H1 (cell line): ENCODE measurements at regions not wholly inside any gene's neighbourhood (a gene's known extent, or its start where the extent isn't known, plus 50 kb on each side); places are given as distances from the start of the nearest gene placed in this dataset.

ENCODE experiments used
- CTCF ChIA-PET: fragments of 300-600 bp; sonication (Branson Sonifier 250); formaldehyde crosslinking; loops from one replicate; lab custom pipeline; 2021; ENCODE audit not compliant: partially characterized antibody; lab: Charles Lee
- POLR2A ChIA-PET: fragments of 300-600 bp; sonication (Branson Sonifier 250); formaldehyde crosslinking; loops from one replicate; lab custom pipeline; 2021; ENCODE audit warnings: inconsistent platforms; ENCODE audit not compliant: partially characterized antibody; lab: Charles Lee
- DNase-seq, 2 experiments: peaks; one replicate each; pipeline versions ENCODE4 v3.0.0 to v3.0.0-alpha.2; 2010 to 2022; ENCODE audit warnings: low spot score in 2 of 2, low read depth in 1 of 2, mixed read lengths in 1 of 2
- FAIRE-seq: peaks from 2 replicates; lab custom pipeline; 2011; peaks lifted over from hg19 to GRCh38; lab: Jason Lieb, UNC
- H2AFZ ChIP-seq: 2 replicates; pipeline ENCODE4 v1.8.1; 2012; ENCODE audit warnings: low read length, inconsistent platforms
- H2AK5ac ChIP-seq: 2 replicates; pipeline ENCODE4 v1.6.1; 2013; ENCODE audit warnings: low read depth, low read length
- H2BK120ac ChIP-seq: replicated peaks from 2 replicates; pipeline ENCODE3; 2013; ENCODE audit warnings: low read depth, low read length, inconsistent platforms
- H2BK12ac ChIP-seq: 2 replicates; pipeline ENCODE4 v1.6.1; 2013; ENCODE audit warnings: low read depth, low read length
- H2BK15ac ChIP-seq: 2 replicates; pipeline ENCODE4 v1.6.1; 2013; ENCODE audit warnings: low read length
- H2BK20ac ChIP-seq: 2 replicates; pipeline ENCODE4 v1.6.1; 2013; ENCODE audit warnings: low read length
- H2BK5ac ChIP-seq: 2 replicates; pipeline ENCODE4 v1.6.1; 2013; ENCODE audit warnings: low read depth, low read length
- H3K14ac ChIP-seq: 2 replicates; pipeline ENCODE4 v1.6.1; 2013; ENCODE audit warnings: inconsistent platforms; ENCODE audit not compliant: insufficient read length
- H3K18ac ChIP-seq: 2 replicates; pipeline ENCODE4 v1.6.1; 2013; ENCODE audit warnings: low read length; ENCODE audit errors: extremely low read depth
- H3K23ac ChIP-seq: 2 replicates; pipeline ENCODE4 v1.6.1; 2013; ENCODE audit warnings: inconsistent platforms; ENCODE audit not compliant: insufficient read length
- H3K23me2 ChIP-seq: 2 replicates; pipeline ENCODE4 v1.6.1; 2013; ENCODE audit warnings: low read depth, low read length
- H3K27ac ChIP-seq: 2 replicates; pipeline ENCODE4 v1.6.1; 2011; ENCODE audit warnings: low read depth, low read length, inconsistent platforms
- H3K27me3 ChIP-seq, 4 experiments: replicated peaks in 1 of 4; 1 replicate in 1 of 4; 2 replicates in 3 of 4; pipeline versions ENCODE4 v1.6.1 to v1.8.1; 2011 to 2013; ENCODE audit warnings: low read length in 3 of 4, mild to moderate bottlenecking in 3 of 4, inconsistent platforms in 2 of 4, mixed read lengths in 2 of 4, moderate library complexity in 1 of 4; ENCODE audit not compliant: control insufficient read depth in 3 of 4, insufficient read depth in 3 of 4; ENCODE audit errors: extremely low read depth in 1 of 4
- H3K36me3 ChIP-seq, 4 experiments: 2 replicates each; pipeline versions ENCODE4 v1.6.1 to v1.8.1; 2011 to 2013; ENCODE audit warnings: mild to moderate bottlenecking in 4 of 4, low read length in 3 of 4, moderate library complexity in 2 of 4, control low read depth in 1 of 4, inconsistent platforms in 1 of 4; ENCODE audit not compliant: insufficient read depth in 4 of 4, control insufficient read depth in 2 of 4
- H3K4ac ChIP-seq: replicated peaks from 2 replicates; pipeline ENCODE3; 2013; ENCODE audit warnings: low read length, low read depth, mixed read lengths, inconsistent platforms; ENCODE audit not compliant: insufficient read length
- H3K4me1 ChIP-seq, 4 experiments: replicated peaks in 1 of 4; 1 replicate in 1 of 4; 2 replicates in 3 of 4; pipeline versions ENCODE4 v1.6.1 to v1.8.1; 2011 to 2013; ENCODE audit warnings: low read length in 3 of 4, inconsistent platforms in 2 of 4, mixed read lengths in 1 of 4; ENCODE audit not compliant: insufficient read depth in 4 of 4, control insufficient read depth in 3 of 4
- H3K4me2 ChIP-seq, 2 experiments: 2 replicates each; pipeline versions ENCODE4 v1.6.1 to v1.8.1; 2011 to 2013; ENCODE audit warnings: low read depth in 2 of 2, low read length in 2 of 2, control low read depth in 1 of 2, inconsistent platforms in 1 of 2, mild to moderate bottlenecking in 1 of 2; ENCODE audit not compliant: insufficient read depth in 1 of 2
- H3K4me3 ChIP-seq, 4 experiments: fragments of 200-600, 300-600 bp in 1 of 4; sonication (generic), shearing (Covaris generic), sonication (Bioruptor Twin) in 1 of 4; 2 replicates each; pipeline versions ENCODE4 v1.5.1 to v1.8.1; 2011 to 2016; ENCODE audit warnings: low read length in 4 of 4, low read depth in 3 of 4, control low read depth in 2 of 4, inconsistent platforms in 2 of 4, mild to moderate bottlenecking in 2 of 4, mixed read lengths in 1 of 4, moderate library complexity in 1 of 4; ENCODE audit not compliant: insufficient read depth in 2 of 4; ENCODE audit errors: extremely low read depth in 1 of 4
- H3K56ac ChIP-seq: replicated peaks from 2 replicates; pipeline ENCODE3; 2013; ENCODE audit warnings: low read depth, mild to moderate bottlenecking, mixed read lengths, low read length, inconsistent platforms; ENCODE audit not compliant: insufficient read length
- H3K79me1 ChIP-seq: 2 replicates; pipeline ENCODE4 v1.6.1; 2013; ENCODE audit warnings: low read depth, low read length, control low read depth
- H3K79me2 ChIP-seq, 2 experiments: 2 replicates each; pipeline versions ENCODE4 v1.6.1 to v1.8.1; 2012 to 2013; ENCODE audit warnings: low read length in 2 of 2, mild to moderate bottlenecking in 2 of 2, inconsistent platforms in 1 of 2; ENCODE audit not compliant: insufficient read depth in 2 of 2, control insufficient read depth in 1 of 2
- H3K9ac ChIP-seq, 4 experiments: replicated peaks in 1 of 4; 1 replicate in 1 of 4; 2 replicates in 3 of 4; pipeline versions ENCODE4 v1.6.1 to v1.8.1; 2011 to 2013; ENCODE audit warnings: low read depth in 3 of 4, low read length in 3 of 4, control low read depth in 2 of 4, mild to moderate bottlenecking in 2 of 4, moderate library complexity in 2 of 4, inconsistent platforms in 1 of 4; ENCODE audit errors: extremely low read depth in 1 of 4
- H3K9me3 ChIP-seq, 2 experiments: 2 replicates each; pipeline versions ENCODE4 v1.6.1 to v1.8.1; 2012 to 2013; ENCODE audit warnings: mild to moderate bottlenecking in 2 of 2, moderate library complexity in 2 of 2, control low read depth in 1 of 2, inconsistent platforms in 1 of 2, low read depth in 1 of 2, low read length in 1 of 2, mixed read lengths in 1 of 2; ENCODE audit not compliant: insufficient read depth in 2 of 2
- H4K20me1 ChIP-seq, 2 experiments: replicated peaks in 1 of 2; 2 replicates each; pipeline versions ENCODE3 to v1.8.1; 2011 to 2013; ENCODE audit warnings: inconsistent platforms in 2 of 2, low read length in 2 of 2, mild to moderate bottlenecking in 1 of 2; ENCODE audit not compliant: insufficient read depth in 2 of 2, control insufficient read depth in 1 of 2
- H4K5ac ChIP-seq: 2 replicates; pipeline ENCODE4 v1.6.1; 2013; ENCODE audit warnings: low read length, low read depth, mixed read lengths, inconsistent platforms; ENCODE audit not compliant: insufficient read length
- H4K8ac ChIP-seq: 2 replicates; pipeline ENCODE4 v1.8.0; 2013; ENCODE audit warnings: mild to moderate bottlenecking, moderate library complexity, low read length, inconsistent platforms; ENCODE audit not compliant: insufficient read depth; ENCODE audit errors: extremely low read depth
- H4K91ac ChIP-seq: replicated peaks from 2 replicates; pipeline ENCODE3; 2013; ENCODE audit warnings: low read length, mixed read lengths, inconsistent platforms; ENCODE audit not compliant: insufficient read length
- ASH2L ChIP-seq: fragments of 200-600, 300-600 bp; sonication (generic); IDR thresholded peaks from one replicate; pipeline ENCODE4 v1.7.1; 2017; ENCODE audit warnings: low read length
- FOSL1 ChIP-seq: IDR thresholded peaks from 2 replicates; pipeline ENCODE4 v1.6.1; 2011; ENCODE audit warnings: mild to moderate bottlenecking, low read depth, low read length, moderate library complexity; ENCODE audit not compliant: insufficient read depth
- HDAC6 ChIP-seq: IDR thresholded peaks from one replicate; pipeline ENCODE4 v1.7.1; 2012; ENCODE audit warnings: low read depth, mild to moderate bottlenecking, inconsistent platforms, low read length, moderate library complexity
- JUN ChIP-seq: IDR thresholded peaks from 2 replicates; pipeline ENCODE4 v1.6.1; 2011; ENCODE audit warnings: low read depth, mild to moderate bottlenecking, improper control_type of control experiment, low read length
- POLR2AphosphoS5 ChIP-seq: IDR thresholded peaks from 2 replicates; pipeline ENCODE4 v1.6.1; 2011; ENCODE audit warnings: low read depth, low read length
- RAD21 ChIP-seq, 2 experiments: IDR thresholded peaks in 1 of 2; conservative IDR thresholded peaks in 1 of 2; 2 replicates each; pipeline ENCODE4 v1.6.1; 2011; ENCODE audit warnings: low read depth in 2 of 2, low read length in 2 of 2, improper control_type of control experiment in 1 of 2, inconsistent platforms in 1 of 2, mild to moderate bottlenecking in 1 of 2, moderate library complexity in 1 of 2
- RBBP5 ChIP-seq: IDR thresholded peaks from 2 replicates; pipeline ENCODE4 v1.7.1; 2012; ENCODE audit warnings: low read depth, mild to moderate bottlenecking, inconsistent platforms, low read length, moderate library complexity, borderline replicate concordance
- RFX5 ChIP-seq: IDR thresholded peaks from 2 replicates; pipeline ENCODE4 v1.6.1; 2011; ENCODE audit warnings: low read depth, low read length, improper control_type of control experiment, borderline replicate concordance
- RXRA ChIP-seq: IDR thresholded peaks from 2 replicates; pipeline ENCODE4 v1.6.1; 2011; ENCODE audit warnings: low read depth, mild to moderate bottlenecking, low read length, moderate library complexity; ENCODE audit not compliant: insufficient read depth
- SAP30 ChIP-seq: fragments of 300-600 bp; sonication (generic); IDR thresholded peaks from 2 replicates; pipeline ENCODE4 v1.7.1; 2012; ENCODE audit warnings: low read length, moderate library complexity, mild to moderate bottlenecking, inconsistent platforms; ENCODE audit not compliant: insufficient read depth, insufficient replicate concordance
- TBP ChIP-seq: IDR thresholded peaks from 2 replicates; pipeline ENCODE4 v1.6.1; 2011; ENCODE audit warnings: low read depth, low read length, improper control_type of control experiment
- YY1 ChIP-seq: IDR thresholded peaks from 2 replicates; pipeline ENCODE4 v1.6.1; 2011; ENCODE audit warnings: low read depth, mild to moderate bottlenecking, low read length
- whole genome bisulfite sequencing, 2 experiments: shearing (Covaris generic) in 1 of 2; methylation state at CpG; one replicate each; pipeline versions ENCODE4 v1.1.6 to v1.1.7; 2013 to 2015; ENCODE audit warnings: low lambda C conversion rate in 2 of 2, mixed read lengths in 2 of 2, inconsistent platforms in 1 of 2, low coverage in 1 of 2, missing lambda C conversion rate in 1 of 2; ENCODE audit not compliant: insufficient replicate concordance in 2 of 2, insufficient coverage in 1 of 2, insufficient read length in 1 of 2; ENCODE audit errors: extremely low coverage in 1 of 2, missing lambda C conversion rate in 1 of 2; 5-methylcytosine and 5-hydroxymethylcytosine counted together

DNA sequence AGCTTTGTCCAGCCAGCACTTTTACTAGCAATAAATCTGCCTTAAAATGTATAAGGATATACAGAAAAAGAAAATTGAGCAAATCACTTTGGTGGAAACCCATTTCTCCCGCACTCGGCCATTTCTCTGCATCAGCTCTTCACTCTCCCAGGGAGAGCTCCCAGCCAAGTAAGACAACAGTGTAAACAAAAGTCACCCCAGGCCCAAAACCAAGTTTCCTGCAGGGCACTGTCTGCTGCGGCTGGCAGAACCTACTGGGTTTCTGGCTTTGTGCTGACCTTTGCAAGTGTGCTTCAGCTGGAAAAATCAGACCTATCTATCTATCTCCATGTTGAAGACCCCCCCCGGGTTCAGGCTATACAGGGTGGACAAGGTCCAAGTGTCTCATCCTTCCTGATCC is 476.7 kb upstream of the CAMK1G start:
- Histone ChIP-seq H3K56ac (no peak overlapping the region), H3K4me1 (peaks cover 2 to 11% (median 8%) of the 10 kb centered on the region in 4 experiments; a peak in 6 of 7 replicates), H3K23me2 (no peaks in the 10 kb centered on the region), H4K91ac (no peak overlapping the region), H3K9me3 (no peaks in the 10 kb centered on the region)
- ChIA-PET CTCF (interaction anchor here (1.0 to 1.9 kb wide), 12 partner anchors 13 to 470 kb away, joined by 3 to 6 read pairs (median 4); no protein-coding TSS in a partner anchor), POLR2A (no interaction called here)
- no peak for DNase-seq
- TF ChIP-seq JUN (no peak), YY1 (no peak), ASH2L (no peak), SAP30 (no peak), TBP (no peak), RAD21 (IDR thresholded peaks at IDR 0.05 in 1 of 2, conservative IDR thresholded peaks at IDR 0.05 in 1 of 2; ENCODE audit: low read depth in 2 of 2, low read length in 2 of 2) (no peak), RXRA (no peak), POLR2AphosphoS5 (no peak), FOSL1 (no peak), HDAC6 (no peak), RBBP5 (no peak), RFX5 (no peak)
- TF ChIP-seq, all 59 proteins: peak for 0
- Histone ChIP-seq H2BK5ac (no peak overlapping the region), H3K4ac (no peak overlapping the region), H4K20me1 (no peaks in the 10 kb centered on the region), H3K27me3 (no peaks in the 10 kb centered on the region), H3K4me3 (no peak overlapping the region), H3K27ac (no peak overlapping the region), H2BK20ac (no peak overlapping the region), H4K5ac (no peak overlapping the region), H2BK120ac (no peak overlapping the region), H2AK5ac (no peak overlapping the region), H3K18ac (no peak overlapping the region), H3K4me2 (no peak overlapping the region), H3K14ac (no peak overlapping the region), H3K23ac (no peak overlapping the region), H2AFZ (no peak overlapping the region), H3K36me3 (no peaks in the 10 kb centered on the region), H3K79me2 (no peaks in the 10 kb centered on the region), H3K79me1 (no peaks in the 10 kb centered on the region), H4K8ac (no peak overlapping the region), H2BK15ac (no peak overlapping the region), H2BK12ac (no peak overlapping the region), H3K9ac (no peak overlapping the region)
- FAIRE-seq, result no peak
- WGBS, 2 experiments, result 95% methylated on average over 4 of the region's 4 CpGs; no CpG with 5 or more reads in 1 of the 2 experiments
